GM21526 (cell line): ENCODE measurements at regions not wholly inside any gene's neighbourhood (a gene's known extent, or its start where the extent isn't known, plus 50 kb on each side); places are given as distances from the start of the nearest gene placed in this dataset.
"Not testable (repeated sequence)": the region's sequence is repeated elsewhere in the genome, so short reads cannot be mapped to it uniquely, and the experiment has no call there.

Experiments
- ATAC-seq: cut with Tn5 transposase; IDR thresholded peaks from one replicate; pipeline ENCODE4 v1.9.1; 2021; ENCODE audit warnings: moderate library complexity; ENCODE audit not compliant: unreplicated experiment, low FRiP score

DNA sequence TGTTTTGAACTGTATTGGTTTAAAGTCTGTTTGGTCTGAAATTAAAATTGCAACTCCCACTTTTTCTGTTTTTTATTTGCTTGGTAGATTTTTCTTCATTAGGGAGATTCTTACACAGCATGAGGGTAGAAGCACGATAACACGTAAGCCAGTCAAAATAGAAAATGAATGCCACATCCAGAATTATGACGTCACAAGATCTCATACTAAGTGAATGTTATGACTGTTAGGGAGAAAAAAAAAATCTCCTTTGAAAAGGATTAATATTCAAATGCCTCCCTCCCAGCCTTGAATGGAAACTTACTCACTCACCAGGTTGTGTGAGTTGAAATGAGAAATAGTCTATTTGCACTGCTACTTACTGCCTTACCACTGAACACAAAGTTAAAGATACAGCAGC lies 670.8 kb downstream of the TFAP2A start:
- no peak for ATAC-seq

- no peak for ATAC-seq
These were observed 682.8 kb downstream of the TFAP2A start for GRCh38 chr6:9732056-9732455.

- ATAC-seq = not testable (repeated sequence)
These were observed 689.1 kb downstream of the TFAP2A start for GRCh38 chr6:9725776-9726175.

GRCh38 chr6:9717568-9717967 lies 697.3 kb downstream of the TFAP2A start:
- no peak for ATAC-seq

DNA sequence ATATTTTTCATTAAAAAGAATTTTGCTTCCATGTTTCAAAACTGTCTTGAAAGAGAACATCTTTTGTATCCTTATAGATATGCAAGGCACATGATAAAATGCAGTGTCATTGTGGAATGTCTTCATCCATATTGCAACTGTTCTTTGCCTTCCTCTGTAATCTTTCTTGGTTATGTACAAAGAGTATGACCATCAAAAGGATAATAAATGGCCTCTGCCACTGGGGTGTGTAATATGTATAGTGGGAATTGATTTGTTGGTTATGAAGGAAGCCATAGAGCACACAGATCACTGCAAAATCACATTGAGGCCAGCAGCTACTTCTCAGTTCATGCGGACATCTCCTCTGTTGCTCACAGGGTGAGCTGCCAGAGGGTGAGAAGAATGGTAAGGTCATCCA lies 703.5 kb downstream of the TFAP2A start:
- ATAC-seq = no peak

- no peak for ATAC-seq
These were observed 704.3 kb downstream of the TFAP2A start for GRCh38 chr6:9710574-9710973.

DNA sequence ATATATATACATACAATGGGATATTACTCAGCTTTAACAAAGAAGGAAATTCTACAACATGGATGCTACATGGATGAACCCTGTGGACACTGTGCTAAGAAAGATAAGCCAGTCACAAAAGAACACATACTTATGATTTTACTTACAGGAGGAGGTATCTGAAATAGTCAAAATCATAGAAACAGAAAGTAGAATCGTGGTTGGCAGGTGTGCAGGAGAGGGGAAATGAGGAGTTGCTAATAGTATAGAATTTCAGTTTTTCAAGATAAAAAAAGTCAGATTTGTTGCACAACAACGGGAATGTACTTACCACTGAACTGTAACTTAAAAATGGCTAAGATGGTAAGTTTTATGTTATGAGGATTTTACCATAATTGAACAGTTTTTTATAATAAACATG lies 706.3 kb downstream of the TFAP2A start:
- no peak for ATAC-seq

GRCh38 chr6:9704989-9705388 lies 709.9 kb downstream of the TFAP2A start:
- no peak for ATAC-seq

- ATAC-seq = no peak
These were observed 712.0 kb downstream of the TFAP2A start for GRCh38 chr6:9702914-9703313.

DNA sequence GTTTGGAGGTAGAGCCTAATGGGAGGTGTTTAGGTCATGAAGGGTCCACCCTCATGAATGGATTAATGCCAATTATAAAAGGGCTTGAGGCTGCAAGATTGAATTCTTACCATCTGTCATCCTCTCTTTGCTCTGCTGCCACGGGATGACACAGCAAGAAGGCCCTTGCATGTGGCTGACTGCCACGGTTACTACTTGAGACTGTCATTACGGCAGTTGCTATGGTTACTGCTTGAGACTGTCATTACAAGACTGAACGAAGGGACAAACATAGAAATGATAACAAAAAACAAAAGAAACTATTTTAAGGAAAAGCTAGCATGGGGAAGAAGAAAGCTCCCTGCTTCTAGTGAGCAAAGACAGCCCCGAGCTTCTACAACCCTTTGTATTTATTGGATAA lies 715.0 kb downstream of the TFAP2A start:
- ATAC-seq = no peak

- ATAC-seq = no peak
These were observed 717.5 kb downstream of the TFAP2A start for GRCh38 chr6:9697263-9697931.

DNA sequence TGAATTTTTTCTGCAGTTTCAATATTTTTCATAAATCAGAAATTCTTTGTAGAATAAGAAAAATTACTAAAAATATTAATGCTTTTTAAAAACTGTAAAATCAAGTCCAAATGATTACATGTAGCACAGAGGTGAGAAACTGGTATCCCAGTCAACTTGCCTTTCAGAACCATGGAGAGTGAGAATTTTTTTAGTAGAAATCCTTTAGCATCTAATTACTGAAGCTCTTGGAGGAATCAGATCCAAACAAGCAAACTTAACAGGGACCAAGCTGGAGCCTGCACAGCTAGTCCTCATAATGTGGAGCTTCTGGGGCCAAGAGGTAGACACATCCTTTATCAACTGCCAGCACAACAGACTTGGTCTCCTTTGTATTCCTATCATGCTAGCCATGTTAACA lies 724.5 kb downstream of the TFAP2A start:
- no peak for ATAC-seq

- not testable (repeated sequence) for ATAC-seq
These were observed 734.1 kb downstream of the TFAP2A start for GRCh38 chr6:9680727-9681126.

DNA sequence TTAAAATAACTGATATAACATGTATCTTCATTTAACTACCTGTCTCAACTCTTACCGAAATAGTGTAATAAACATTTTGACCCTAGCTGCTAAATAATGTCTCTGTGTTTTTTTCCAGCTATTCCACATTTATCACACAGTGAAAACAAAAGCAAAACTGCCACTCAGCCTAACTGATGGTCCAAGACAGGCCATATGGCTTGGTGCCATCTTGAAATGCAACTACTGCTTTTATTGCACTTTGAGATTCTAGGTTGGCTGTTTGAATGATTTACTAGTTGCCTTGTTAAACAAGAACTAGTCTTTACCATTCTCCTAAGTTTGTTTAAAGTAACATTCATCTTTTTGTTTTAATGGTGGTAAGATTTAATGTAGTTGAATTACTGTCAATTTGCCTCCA lies 739.8 kb downstream of the TFAP2A start:
- ATAC-seq = no peak

- ATAC-seq = no peak
These were observed 755.0 kb downstream of the TFAP2A start for GRCh38 chr6:9659848-9660247.

DNA sequence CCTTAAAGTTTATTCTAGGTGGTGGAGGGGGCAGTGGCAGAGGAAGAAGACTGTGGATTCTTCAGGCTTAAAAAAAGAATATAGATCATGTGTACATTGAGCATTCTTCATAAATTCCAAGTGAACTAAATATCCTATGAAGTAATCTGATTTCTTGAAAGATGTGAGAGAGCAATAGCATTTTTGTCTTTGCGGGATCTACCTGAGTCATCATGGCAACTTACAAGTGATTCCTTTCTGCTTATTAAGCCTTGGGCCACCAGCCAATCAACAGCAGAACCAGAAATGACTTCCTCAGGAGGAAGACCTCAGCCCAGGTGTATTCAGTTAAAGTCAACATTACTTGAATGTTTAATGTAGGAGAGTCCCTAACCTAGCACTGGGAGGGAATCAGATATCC lies 756.9 kb downstream of the TFAP2A start:
- no peak for ATAC-seq

DNA sequence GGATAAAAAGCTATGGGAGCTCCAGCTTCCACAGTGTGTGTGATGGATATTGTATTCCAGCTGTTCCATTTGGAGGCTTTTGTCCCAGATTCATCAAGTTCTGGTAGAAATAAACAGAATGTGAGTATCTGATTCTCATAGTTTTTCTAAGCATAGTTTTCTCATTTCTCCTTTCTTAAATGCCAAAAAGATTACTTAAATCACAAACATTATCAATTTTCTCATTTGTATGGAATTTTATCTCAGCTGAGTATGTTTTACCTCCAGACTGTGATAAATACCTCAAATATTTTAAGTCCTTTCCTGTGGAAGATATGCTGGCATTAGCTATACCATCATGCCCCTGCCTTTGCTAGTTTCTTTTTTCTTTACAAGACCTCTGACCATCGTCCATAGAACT lies 767.3 kb downstream of the TFAP2A start:
- no peak for ATAC-seq

GRCh38 chr6:9647071-9647445 lies 767.8 kb downstream of the TFAP2A start:
- no peak for ATAC-seq

GRCh38 chr6:9646342-9647070 lies 768.4 kb downstream of the TFAP2A start:
- no peak for ATAC-seq

DNA sequence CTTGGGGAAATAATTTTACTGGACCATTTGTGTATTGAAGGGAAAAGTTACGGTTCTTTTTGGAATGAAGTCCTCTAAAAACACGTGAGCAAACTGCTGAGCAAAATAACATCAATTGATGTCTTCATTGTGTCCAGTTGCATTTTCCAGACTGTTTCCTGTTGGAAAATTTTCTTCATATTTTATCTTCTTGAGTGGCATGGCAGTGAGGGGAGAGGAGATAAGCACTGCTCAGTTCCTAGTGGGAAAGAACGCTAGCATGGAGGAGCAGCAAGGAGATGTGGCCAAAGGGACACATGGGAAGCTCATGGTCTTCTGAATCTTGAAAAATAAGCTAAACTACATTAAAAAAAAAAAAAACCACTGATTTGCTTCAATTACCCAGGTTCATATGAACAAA lies 776.0 kb downstream of the TFAP2A start:
- no peak for ATAC-seq

DNA sequence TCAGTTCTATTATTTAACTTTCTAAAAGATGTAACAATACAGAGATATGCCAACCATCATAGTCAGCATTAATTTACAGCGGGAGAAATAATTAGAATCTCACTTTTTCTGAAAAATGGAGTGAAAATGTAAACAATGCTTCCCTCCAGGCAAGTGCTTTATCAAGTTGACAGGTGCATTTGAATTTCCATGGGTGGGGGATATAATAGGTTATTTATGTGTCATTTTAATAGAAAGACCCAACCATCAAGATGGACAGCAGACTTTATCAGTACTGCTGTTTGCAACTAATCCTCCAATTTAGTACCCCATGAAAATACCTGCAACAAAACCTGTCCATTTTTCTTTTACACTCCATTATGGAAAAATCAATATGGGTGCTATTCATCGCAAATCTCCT lies 780.1 kb downstream of the TFAP2A start:
- ATAC-seq = no peak

DNA sequence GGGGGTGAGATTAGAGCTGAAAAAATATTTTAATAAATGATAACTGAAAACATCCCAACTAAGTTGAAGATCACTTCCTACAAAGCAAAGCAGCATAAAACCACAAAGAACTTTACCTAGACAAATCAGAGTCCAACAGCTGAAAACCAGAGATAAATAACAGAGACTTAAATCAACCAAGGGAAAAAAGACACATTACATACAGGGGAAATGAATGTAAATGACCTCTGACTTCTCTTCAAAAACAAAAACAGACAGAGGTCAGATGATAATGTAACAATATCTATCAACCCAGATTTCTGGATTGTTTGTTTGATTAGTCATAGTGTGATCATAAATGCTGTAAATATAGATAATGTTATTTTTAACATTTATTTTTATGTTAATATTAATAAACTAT lies 782.8 kb downstream of the TFAP2A start:
- no peak for ATAC-seq
